Left lung (tissue), 4 donors: ENCODE measurements at regions not wholly inside any gene's neighbourhood (a gene's known extent, or its start where the extent isn't known, plus 50 kb on each side); places are given as distances from the start of the nearest gene placed in this dataset.

Experiments used
- ATAC-seq: fragments of 200-7000 bp; cut with Tn5 transposase; one replicate; pipeline ENCODE4 v1.9.1; 2020; ENCODE audit warnings: moderate library complexity
- DNase-seq, 4 donors: peaks; one replicate each; pipeline ENCODE4 v3.0.0-alpha.2; 2013 to 2020
- H3K27ac ChIP-seq, 2 donors: fragments of 200-600 bp; sonication (generic) in 1 of 2; one replicate each; pipeline versions ENCODE4 v1.5.0 to v1.8.0; 2020 to 2021
- H3K27me3 ChIP-seq, 2 donors: fragments of 200-600 bp; sonication (generic) in 1 of 2; one replicate each; pipeline versions ENCODE4 v1.5.0 to v1.8.0; 2020 to 2021
- H3K36me3 ChIP-seq, 2 donors: fragments of 200-600 bp; sonication (generic) in 1 of 2; one replicate each; pipeline versions ENCODE4 v1.5.0 to v1.8.0; 2020 to 2021
- H3K4me1 ChIP-seq, 2 donors: fragments of 200-600 bp; one replicate each; pipeline ENCODE4 v1.8.0; 2021
- H3K4me3 ChIP-seq, 2 donors: fragments of 200-600 bp; sonication (generic) in 1 of 2; one replicate each; pipeline versions ENCODE4 v1.5.0 to v1.8.0; 2020 to 2021; ENCODE audit warnings: mild to moderate bottlenecking in 1 of 2
- H3K9me3 ChIP-seq, 2 donors: fragments of 200-600 bp; sonication (generic) in 1 of 2; one replicate each; pipeline versions ENCODE4 v1.5.0 to v1.8.0; 2020 to 2021
- intact Hi-C, 2 donors: fragments of 100-400 bp; cut with DNase I; formaldehyde crosslinking; loops; one replicate each; pipeline versions ENCODE4 v1.11.2 to v1.14.2; 2022
- TF ChIP-seq, protein P1 (sequence below), 2 donors: fragments of 200-600 bp; sonication (generic) in 1 of 2; IDR thresholded peaks; one replicate each; pipeline versions ENCODE4 v1.5.0 to v1.8.0; 2021; ENCODE audit warnings: antibody characterized with exemption in 2 of 2
- donor health status: DM: no; HTN: yes; CAD: no.
- donor health status: DM: no; HTN: no; CAD: no.

DNA sequence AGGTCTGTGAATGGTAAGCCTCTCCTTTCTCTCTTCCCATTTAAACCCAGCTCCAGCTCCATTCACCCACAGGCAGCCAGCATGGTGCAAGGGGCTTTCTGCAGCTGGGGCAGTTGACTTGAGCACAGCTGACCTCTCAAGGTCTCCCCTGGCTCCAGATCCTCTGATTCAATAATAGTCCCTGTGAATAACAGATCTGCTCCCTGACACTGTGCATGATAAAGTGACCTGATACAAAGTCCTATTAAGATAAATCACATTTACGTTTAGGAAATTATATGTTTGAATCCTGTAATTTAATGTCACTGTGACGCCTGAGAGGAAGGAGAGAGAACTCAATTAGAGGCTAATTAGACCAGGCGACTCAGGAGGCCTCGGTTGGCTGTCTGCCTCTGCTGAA, 540.4 kb upstream of the CDH11 start:
- ATAC-seq (no peak), DNase-seq (no peak)
- no peaks in the 10 kb centered on the region for H3K36me3 ChIP-seq
- H3K4me3 ChIP-seq = no peak overlapping the region
- TF ChIP-seq, protein P1, sequence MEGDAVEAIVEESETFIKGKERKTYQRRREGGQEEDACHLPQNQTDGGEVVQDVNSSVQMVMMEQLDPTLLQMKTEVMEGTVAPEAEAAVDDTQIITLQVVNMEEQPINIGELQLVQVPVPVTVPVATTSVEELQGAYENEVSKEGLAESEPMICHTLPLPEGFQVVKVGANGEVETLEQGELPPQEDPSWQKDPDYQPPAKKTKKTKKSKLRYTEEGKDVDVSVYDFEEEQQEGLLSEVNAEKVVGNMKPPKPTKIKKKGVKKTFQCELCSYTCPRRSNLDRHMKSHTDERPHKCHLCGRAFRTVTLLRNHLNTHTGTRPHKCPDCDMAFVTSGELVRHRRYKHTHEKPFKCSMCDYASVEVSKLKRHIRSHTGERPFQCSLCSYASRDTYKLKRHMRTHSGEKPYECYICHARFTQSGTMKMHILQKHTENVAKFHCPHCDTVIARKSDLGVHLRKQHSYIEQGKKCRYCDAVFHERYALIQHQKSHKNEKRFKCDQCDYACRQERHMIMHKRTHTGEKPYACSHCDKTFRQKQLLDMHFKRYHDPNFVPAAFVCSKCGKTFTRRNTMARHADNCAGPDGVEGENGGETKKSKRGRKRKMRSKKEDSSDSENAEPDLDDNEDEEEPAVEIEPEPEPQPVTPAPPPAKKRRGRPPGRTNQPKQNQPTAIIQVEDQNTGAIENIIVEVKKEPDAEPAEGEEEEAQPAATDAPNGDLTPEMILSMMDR (IDR thresholded peaks at IDR 0.05) = no peak
- no peak overlapping the region for H3K27ac ChIP-seq
- no peaks in the 10 kb centered on the region for H3K9me3 ChIP-seq
- no peaks in the 10 kb centered on the region for H3K27me3 ChIP-seq
- intact Hi-C loops = no loop called here
- H3K4me1 ChIP-seq = peaks cover 0 to 4% of the 10 kb centered on the region in 2 donors

DNA sequence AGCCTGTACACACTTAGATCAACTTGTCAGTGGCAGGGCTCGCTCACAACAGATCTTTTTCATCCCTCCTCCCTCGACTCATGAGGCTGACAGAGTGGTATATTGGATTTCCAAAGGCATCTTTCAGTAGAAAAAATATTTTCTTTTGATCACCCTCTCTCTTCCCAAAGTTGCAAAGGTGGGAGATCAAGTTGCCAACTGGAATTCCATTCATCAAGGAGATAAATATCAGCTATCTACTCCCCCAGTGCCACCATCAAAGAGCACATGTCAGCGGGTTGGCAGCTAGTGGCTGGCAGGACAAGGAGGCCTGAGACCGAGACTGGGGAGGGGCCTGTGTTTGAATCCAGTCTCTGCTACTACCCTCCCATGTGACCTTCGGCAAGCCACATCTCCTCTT, 539.7 kb upstream of the CDH11 start:
- ATAC-seq (no peak), DNase-seq (no peak)
- intact Hi-C loops = no loop called here
- Histone ChIP-seq H3K27ac (no peak overlapping the region), H3K27me3 (peaks cover 0 to 4% of the 10 kb centered on the region in 2 donors), H3K4me3 (no peak overlapping the region), H3K9me3 (no peaks in the 10 kb centered on the region), H3K4me1 (peaks cover 0 to 4% of the 10 kb centered on the region in 2 donors), H3K36me3 (no peaks in the 10 kb centered on the region)
- TF ChIP-seq, protein P1 (IDR thresholded peaks at IDR 0.05) = no peak

DNA sequence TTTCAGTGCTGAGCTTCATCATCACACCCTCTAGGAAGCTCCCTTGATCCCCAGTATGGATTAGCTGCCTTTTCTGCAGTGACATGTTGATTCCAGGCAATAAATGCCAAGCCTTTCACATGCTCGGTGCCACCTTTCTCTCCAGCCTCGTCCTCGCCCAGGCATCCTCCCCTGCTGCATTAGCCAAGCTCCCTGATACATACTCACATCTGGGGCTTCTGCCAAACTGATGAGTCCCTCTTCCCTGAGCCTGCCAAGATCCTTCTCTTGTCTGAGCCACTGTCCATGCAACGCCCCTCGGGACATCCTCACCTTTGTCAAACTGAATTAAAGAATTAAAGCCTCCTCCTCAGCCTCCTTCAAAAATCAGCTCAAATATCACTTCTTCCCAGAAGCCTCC, 538.5 kb upstream of the CDH11 start:
- H3K9me3 ChIP-seq = no peaks in the 10 kb centered on the region
- H3K27ac ChIP-seq = no peak overlapping the region
- DNase-seq (no peak), ATAC-seq (no peak)
- intact Hi-C loops = no loop called here
- TF ChIP-seq, protein P1 (IDR thresholded peaks at IDR 0.05) = no peak
- peaks cover 0 to 9% of the 10 kb centered on the region in 2 donors for H3K27me3 ChIP-seq
- H3K4me3 ChIP-seq = no peak overlapping the region
- peaks cover 0 to 4% of the 10 kb centered on the region in 2 donors for H3K4me1 ChIP-seq
- H3K36me3 ChIP-seq = no peaks in the 10 kb centered on the region

DNA sequence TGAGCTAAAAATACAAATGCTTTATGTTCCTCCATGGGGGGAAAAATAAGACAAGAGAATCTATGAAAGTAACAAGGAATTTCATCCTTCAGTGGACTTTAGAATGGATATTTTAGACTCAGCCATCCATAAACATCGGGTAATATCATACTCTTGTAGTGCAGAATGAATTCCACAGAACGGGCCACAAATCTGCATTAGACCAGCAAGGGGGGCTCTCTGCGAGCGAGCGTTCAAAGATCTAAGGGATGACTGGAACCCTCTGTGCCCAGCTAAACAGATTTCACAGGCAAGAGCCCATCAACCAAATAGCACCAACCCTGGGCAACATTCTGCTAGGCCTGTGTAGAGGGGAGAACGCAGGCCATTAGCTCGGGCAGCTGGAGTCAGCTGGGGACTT, 537.9 kb upstream of the CDH11 start:
- Histone ChIP-seq H3K9me3 (no peaks in the 10 kb centered on the region), H3K27ac (no peak overlapping the region), H3K36me3 (no peaks in the 10 kb centered on the region), H3K4me1 (peaks cover 0 to 4% of the 10 kb centered on the region in 2 donors), H3K27me3 (peaks cover 0 to 9% of the 10 kb centered on the region in 2 donors), H3K4me3 (no peak overlapping the region)
- intact Hi-C loops = no loop called here
- DNase-seq = no peak
- ATAC-seq = no peak
- TF ChIP-seq, protein P1 (IDR thresholded peaks at IDR 0.05) = no peak

DNA sequence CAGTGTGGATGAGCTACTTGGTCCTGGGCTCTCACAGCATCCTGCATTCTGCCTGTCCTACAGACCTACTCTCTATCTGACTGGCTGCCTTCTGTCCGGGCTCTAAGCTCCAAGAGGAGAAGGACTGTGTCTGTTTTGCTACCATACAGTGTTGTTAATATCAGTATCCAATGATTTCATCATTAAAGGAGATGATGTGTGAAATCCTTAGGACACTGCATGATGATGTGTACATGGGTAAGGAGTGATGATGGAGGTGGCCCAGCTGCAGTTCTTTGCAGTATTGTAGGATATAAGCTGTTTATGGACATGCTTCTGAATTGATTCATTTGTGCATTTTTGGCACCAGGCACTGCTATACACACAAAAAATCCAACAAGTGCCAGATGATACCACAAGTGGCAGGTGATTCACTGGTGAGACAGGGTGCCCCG, 536.9 kb upstream of the CDH11 start:
- Histone ChIP-seq H3K27me3 (peaks cover 0 to 9% of the 10 kb centered on the region in 2 donors), H3K4me3 (no peak overlapping the region), H3K9me3 (no peaks in the 10 kb centered on the region), H3K36me3 (no peaks in the 10 kb centered on the region), H3K27ac (peak overlapping the region; percentile 7 to 33), H3K4me1 (peaks cover 0 to 4% of the 10 kb centered on the region in 2 donors)
- peak; percentile 45 for ATAC-seq
- intact Hi-C loops = no loop called here
- peak in 2 of 4 donors; percentile 88 to 89 for DNase-seq
- TF ChIP-seq, protein P1 (IDR thresholded peaks at IDR 0.05) = no peak
